Mesothelial cell of epicardium (in vitro differentiated cells): ENCODE measurements at regions not wholly inside any gene's neighbourhood (a gene's known extent, or its start where the extent isn't known, plus 50 kb on each side); places are given as distances from the start of the nearest gene placed in this dataset.

Experiments
- DNase-seq, 2 experiments: peaks; one replicate each; pipeline ENCODE4 v3.0.0; 2021; ENCODE audit warnings: low spot score in 2 of 2; ENCODE audit not compliant: unreplicated experiment in 2 of 2
- H3K27ac Mint-ChIP-seq: 2 replicates; pipeline ENCODE4 v1.8.0; 2021; ENCODE audit warnings: mixed read lengths
- H3K27me3 Mint-ChIP-seq: 2 replicates; pipeline ENCODE4 v1.8.0; 2021; ENCODE audit warnings: low read depth, mixed read lengths
- H3K36me3 Mint-ChIP-seq: 2 replicates; pipeline ENCODE4 v1.8.0; 2021; ENCODE audit warnings: mixed read lengths
- H3K4me1 Mint-ChIP-seq: 2 replicates; pipeline ENCODE4 v1.8.0; 2021; ENCODE audit warnings: mixed read lengths
- H3K4me3 Mint-ChIP-seq: 2 replicates; pipeline ENCODE4 v1.8.0; 2021; ENCODE audit warnings: mild to moderate bottlenecking, moderate library complexity, mixed read lengths
- H3K9me3 Mint-ChIP-seq: 2 replicates; pipeline ENCODE4 v1.8.0; 2021; ENCODE audit warnings: mixed read lengths
- CTCF ChIP-seq: fragments of 200-600 bp; sonication (generic); IDR thresholded peaks from one replicate; pipeline ENCODE4 v1.5.0; 2021; ENCODE audit warnings: antibody characterized with exemption; ENCODE audit not compliant: unreplicated experiment

GRCh38 chr22:48489551-48490499 is 1337.8 kb downstream of the BRD1 start:
- Mint-ChIP-seq H3K27ac (no peak overlapping the region), H3K36me3 (no peaks in the 10 kb centered on the region), H3K4me1 (peaks cover 13% of the 10 kb centered on the region), H3K4me3 (peak overlapping the region; percentile 68), H3K9me3 (no peaks in the 10 kb centered on the region), H3K27me3 (peaks cover 87% of the 10 kb centered on the region)
- no peak for TF ChIP-seq CTCF
- DNase-seq = no peak

- Mint-ChIP-seq H3K9me3 (no peaks in the 10 kb centered on the region), H3K36me3 (no peaks in the 10 kb centered on the region), H3K4me1 (peaks cover 13% of the 10 kb centered on the region), H3K27me3 (peaks cover 84% of the 10 kb centered on the region), H3K4me3 (peak overlapping the region; percentile 59), H3K27ac (no peak overlapping the region)
- no peak for TF ChIP-seq CTCF
- no peak for DNase-seq
Observed at GRCh38 chr22:48488611-48489511, 1338.8 kb downstream of the BRD1 start.

- DNase-seq = no peak
- Mint-ChIP-seq H3K4me1 (peaks cover 13% of the 10 kb centered on the region), H3K4me3 (peak overlapping the region; percentile 59), H3K27ac (no peak overlapping the region), H3K36me3 (no peaks in the 10 kb centered on the region), H3K27me3 (peaks cover 81% of the 10 kb centered on the region), H3K9me3 (no peaks in the 10 kb centered on the region)
- TF ChIP-seq CTCF = no peak
Observed at GRCh38 chr22:48488149-48488551, 1339.5 kb downstream of the BRD1 start.

DNA sequence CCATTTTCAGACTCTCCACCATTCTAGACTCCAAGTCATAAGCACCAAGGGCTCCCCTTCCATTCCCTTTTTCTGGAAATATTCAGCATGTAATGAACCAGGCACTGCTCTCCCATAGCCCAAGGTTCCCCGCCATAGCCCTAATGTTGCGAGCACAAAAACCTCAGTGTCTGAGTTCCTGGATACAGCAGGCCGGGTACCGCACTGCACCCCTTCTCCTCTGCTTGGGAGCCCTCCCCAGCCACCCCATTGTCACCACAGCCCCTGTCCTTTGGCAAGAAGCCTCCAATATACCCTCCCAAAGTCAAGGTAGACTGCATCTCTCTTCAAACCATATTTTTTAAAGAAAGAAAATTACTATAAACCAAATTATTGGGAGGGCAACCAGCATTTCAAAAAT is 1341.1 kb downstream of the BRD1 start:
- no peak for DNase-seq
- Mint-ChIP-seq H3K4me1 (peaks cover 9% of the 10 kb centered on the region), H3K9me3 (no peaks in the 10 kb centered on the region), H3K36me3 (no peaks in the 10 kb centered on the region), H3K27ac (no peak overlapping the region), H3K4me3 (no peak overlapping the region), H3K27me3 (peaks cover 66% of the 10 kb centered on the region)
- no peak for TF ChIP-seq CTCF

GRCh38 chr22:48486134-48486532 is 1341.5 kb downstream of the BRD1 start:
- TF ChIP-seq CTCF = no peak
- Mint-ChIP-seq H3K9me3 (no peaks in the 10 kb centered on the region), H3K27me3 (peaks cover 61% of the 10 kb centered on the region), H3K27ac (no peak overlapping the region), H3K36me3 (no peaks in the 10 kb centered on the region), H3K4me3 (no peak overlapping the region), H3K4me1 (peaks cover 8% of the 10 kb centered on the region)
- no peak for DNase-seq
